Keratinocyte (primary cell): ENCODE measurements at regions not wholly inside any gene's neighbourhood (a gene's known extent, or its start where the extent isn't known, plus 50 kb on each side); places are given as distances from the start of the nearest gene placed in this dataset.

Experiments
- DNase-seq: peaks from one replicate; pipeline ENCODE4 v3.0.0-alpha.2; 2011; ENCODE audit warnings: low read depth, missing footprints, low spot score
- FAIRE-seq: peaks from 2 replicates; lab custom pipeline; 2011; peaks lifted over from hg19 to GRCh38; lab: Jason Lieb, UNC
- H2AFZ ChIP-seq: 2 replicates; pipeline ENCODE4 v1.6.0; 2012; ENCODE audit warnings: low read length, control low read depth, inconsistent platforms; ENCODE audit not compliant: control insufficient read depth
- H3K27ac ChIP-seq: 2 replicates; pipeline ENCODE4 v1.5.1; 2011; ENCODE audit warnings: low read length; ENCODE audit not compliant: control insufficient read depth, insufficient read depth
- H3K27me3 ChIP-seq: 3 replicates; pipeline ENCODE4 v1.6.0; 2011; ENCODE audit warnings: low read length; ENCODE audit not compliant: control insufficient read depth, insufficient read depth; ENCODE audit errors: extremely low read depth
- H3K36me3 ChIP-seq, 2 experiments: 2 replicates in 1 of 2; 3 replicates in 1 of 2; pipeline ENCODE4 v1.5.1; 2011; ENCODE audit warnings: low read length in 2 of 2, mild to moderate bottlenecking in 1 of 2; ENCODE audit not compliant: control insufficient read depth in 2 of 2, insufficient read depth in 2 of 2; ENCODE audit errors: extremely low read depth in 1 of 2
- H3K4me1 ChIP-seq: 3 replicates; pipeline ENCODE4 v1.5.1; 2011; ENCODE audit warnings: low read length; ENCODE audit not compliant: control insufficient read depth, insufficient read depth; ENCODE audit errors: extremely low read depth
- H3K4me2 ChIP-seq: 3 replicates; pipeline ENCODE4 v1.6.0; 2011; ENCODE audit warnings: low read depth, low read length; ENCODE audit not compliant: control insufficient read depth, insufficient read depth; ENCODE audit errors: extremely low read depth
- H3K4me3 ChIP-seq, 3 experiments: fragments of 200-600 bp in 1 of 3; sonication (generic) in 1 of 3; 2 replicates in 2 of 3; 3 replicates in 1 of 3; pipeline ENCODE4 v1.5.1; 2011 to 2016; ENCODE audit warnings: low read length in 3 of 3, mild to moderate bottlenecking in 3 of 3, control low read depth in 2 of 3, inconsistent platforms in 1 of 3, low read depth in 1 of 3, mixed read lengths in 1 of 3, mixed run types in 1 of 3, moderate library complexity in 1 of 3; ENCODE audit not compliant: control insufficient read depth in 2 of 3, insufficient read depth in 2 of 3; ENCODE audit errors: extremely low read depth in 1 of 3
- H3K79me2 ChIP-seq: 2 replicates; pipeline ENCODE4 v1.6.0; 2012; ENCODE audit warnings: low read length; ENCODE audit not compliant: control insufficient read depth, insufficient read depth
- H3K9ac ChIP-seq: 3 replicates; pipeline ENCODE4 v1.6.0; 2011; ENCODE audit warnings: low read length; ENCODE audit not compliant: control insufficient read depth, insufficient read depth; ENCODE audit errors: extremely low read depth
- H3K9me1 ChIP-seq: 3 replicates; pipeline ENCODE4 v1.6.0; 2011; ENCODE audit warnings: low read length; ENCODE audit not compliant: control insufficient read depth, insufficient read depth; ENCODE audit errors: extremely low read depth
- H3K9me3 ChIP-seq: 2 replicates; pipeline ENCODE4 v1.5.1; 2012; ENCODE audit warnings: low read depth, low read length; ENCODE audit not compliant: control insufficient read depth
- H4K20me1 ChIP-seq: 3 replicates; pipeline ENCODE4 v1.6.0; 2011; ENCODE audit warnings: low read length; ENCODE audit not compliant: control insufficient read depth, insufficient read depth; ENCODE audit errors: extremely low read depth
- CTCF ChIP-seq, 3 experiments: IDR thresholded peaks in 1 of 3; conservative IDR thresholded peaks in 1 of 3; optimal IDR thresholded peaks in 1 of 3; 2 replicates in 2 of 3; 3 replicates in 1 of 3; pipeline versions ENCODE3 to v1.5.1; 2011; ENCODE audit warnings: low read length in 3 of 3, mild to moderate bottlenecking in 3 of 3, moderate library complexity in 2 of 3, control low read depth in 1 of 3, inconsistent platforms in 1 of 3; ENCODE audit not compliant: insufficient read depth in 2 of 3; ENCODE audit errors: extremely low read depth in 1 of 3
- EZH2 ChIP-seq: IDR thresholded peaks from one replicate; pipeline ENCODE4 v1.6.1; 2012; ENCODE audit warnings: inconsistent platforms, mild to moderate bottlenecking, low read length, moderate library complexity
- dilution Hi-C: fragments of 300-500 bp; cut with MboI; formaldehyde crosslinking; loops from one replicate; pipeline ENCODE4 v1.7.0; 2020; ENCODE audit warnings: low sequenced_read_pairs; ENCODE audit not compliant: extremely low pct_ligation_motif_present

- TF ChIP-seq EZH2 (no peak), CTCF (optimal IDR thresholded peaks at IDR 0.05 in 1 of 3, IDR thresholded peaks at IDR 0.05 in 1 of 3, conservative IDR thresholded peaks at IDR 0.05 in 1 of 3; ENCODE audit: extremely low read depth in 1 of 3, insufficient read depth in 2 of 3, low read length in 3 of 3) (no peak)
- no peaks in the 10 kb centered on the region for H3K9me3 ChIP-seq
- dilution Hi-C loops = loop anchor here (25.0 kb wide), 1 partner anchor 228 kb away; no protein-coding TSS in a partner anchor
- FAIRE-seq = no peak
- H3K9me1 ChIP-seq = no peaks in the 10 kb centered on the region
- H3K36me3 ChIP-seq = no peaks in the 10 kb centered on the region
- no peak for DNase-seq
- H3K9ac ChIP-seq = no peak overlapping the region
- H3K4me2 ChIP-seq = no peak overlapping the region
- no peak overlapping the region for H3K4me3 ChIP-seq
- H2AFZ ChIP-seq = no peak overlapping the region
- H4K20me1 ChIP-seq = no peaks in the 10 kb centered on the region
- no peaks in the 10 kb centered on the region for H3K27me3 ChIP-seq
- no peak overlapping the region for H3K27ac ChIP-seq
- H3K79me2 ChIP-seq = no peaks in the 10 kb centered on the region
- peaks cover 15% of the 10 kb centered on the region for H3K4me1 ChIP-seq
These were observed 67.4 kb upstream of the WDR1 start for GRCh38 chr4:10184041-10184440.

- TF ChIP-seq EZH2 = no peak
- TF ChIP-seq CTCF (optimal IDR thresholded peaks at IDR 0.05 in 1 of 3, IDR thresholded peaks at IDR 0.05 in 1 of 3, conservative IDR thresholded peaks at IDR 0.05 in 1 of 3; ENCODE audit: extremely low read depth in 1 of 3, insufficient read depth in 2 of 3, low read length in 3 of 3) = no peak
- DNase-seq (no peak), FAIRE-seq (no peak)
- Histone ChIP-seq H3K79me2 (no peaks in the 10 kb centered on the region), H3K4me1 (peaks cover 15% of the 10 kb centered on the region), H3K4me2 (no peak overlapping the region), H3K36me3 (no peaks in the 10 kb centered on the region), H3K9me3 (no peaks in the 10 kb centered on the region), H3K27me3 (no peaks in the 10 kb centered on the region), H3K27ac (no peak overlapping the region), H3K9me1 (no peaks in the 10 kb centered on the region), H3K9ac (no peak overlapping the region), H3K4me3 (no peak overlapping the region), H2AFZ (no peak overlapping the region), H4K20me1 (no peaks in the 10 kb centered on the region)
- dilution Hi-C loops = loop anchor here (25.0 kb wide), 1 partner anchor 229 kb away; no protein-coding TSS in a partner anchor
These were observed 66.9 kb upstream of the WDR1 start for GRCh38 chr4:10183462-10183861.
